Epithelial cell of esophagus (primary cell): ENCODE measurements at regions not wholly inside any gene's neighbourhood (a gene's known extent, or its start where the extent isn't known, plus 50 kb on each side); places are given as distances from the start of the nearest gene placed in this dataset.

Experiments used
- DNase-seq: peaks from one replicate; pipeline ENCODE4 v3.0.0; 2010; ENCODE audit warnings: low read depth
- H3K4me3 ChIP-seq: 2 replicates; pipeline ENCODE4 v1.5.1; 2011; ENCODE audit warnings: mild to moderate bottlenecking, low read length, control low read depth
- TF ChIP-seq, protein P1 (sequence below): IDR thresholded peaks from 2 replicates; pipeline ENCODE4 v1.5.1; 2011; ENCODE audit warnings: low read depth, mild to moderate bottlenecking, low read length, control low read depth, inconsistent platforms; ENCODE audit not compliant: insufficient read depth; ENCODE audit errors: missing control alignments

DNA sequence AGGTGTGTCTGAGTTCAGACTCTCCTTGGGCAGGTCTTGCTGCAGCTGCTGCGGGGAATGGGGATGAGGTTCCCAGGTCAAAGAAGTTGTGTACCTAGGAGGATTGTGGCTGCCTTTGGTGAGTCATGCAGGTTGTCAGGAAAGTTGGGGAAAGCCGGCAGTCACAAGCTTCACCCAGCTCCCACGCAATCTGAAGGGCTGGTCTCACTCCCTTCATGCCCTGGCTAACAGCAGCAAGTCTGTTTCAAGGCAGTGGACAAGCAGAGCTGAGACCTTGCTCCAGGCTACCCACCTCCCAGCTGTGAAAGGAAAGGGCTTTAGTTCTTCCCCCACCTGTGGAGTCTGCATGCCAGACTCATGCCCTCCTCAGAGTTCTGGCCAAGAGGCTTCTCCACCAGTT is 287.2 kb downstream of the DTHD1 start:
- TF ChIP-seq, protein P1, sequence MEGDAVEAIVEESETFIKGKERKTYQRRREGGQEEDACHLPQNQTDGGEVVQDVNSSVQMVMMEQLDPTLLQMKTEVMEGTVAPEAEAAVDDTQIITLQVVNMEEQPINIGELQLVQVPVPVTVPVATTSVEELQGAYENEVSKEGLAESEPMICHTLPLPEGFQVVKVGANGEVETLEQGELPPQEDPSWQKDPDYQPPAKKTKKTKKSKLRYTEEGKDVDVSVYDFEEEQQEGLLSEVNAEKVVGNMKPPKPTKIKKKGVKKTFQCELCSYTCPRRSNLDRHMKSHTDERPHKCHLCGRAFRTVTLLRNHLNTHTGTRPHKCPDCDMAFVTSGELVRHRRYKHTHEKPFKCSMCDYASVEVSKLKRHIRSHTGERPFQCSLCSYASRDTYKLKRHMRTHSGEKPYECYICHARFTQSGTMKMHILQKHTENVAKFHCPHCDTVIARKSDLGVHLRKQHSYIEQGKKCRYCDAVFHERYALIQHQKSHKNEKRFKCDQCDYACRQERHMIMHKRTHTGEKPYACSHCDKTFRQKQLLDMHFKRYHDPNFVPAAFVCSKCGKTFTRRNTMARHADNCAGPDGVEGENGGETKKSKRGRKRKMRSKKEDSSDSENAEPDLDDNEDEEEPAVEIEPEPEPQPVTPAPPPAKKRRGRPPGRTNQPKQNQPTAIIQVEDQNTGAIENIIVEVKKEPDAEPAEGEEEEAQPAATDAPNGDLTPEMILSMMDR = no peak
- no peak overlapping the region for H3K4me3 ChIP-seq
- DNase-seq = peak; percentile 21

DNA sequence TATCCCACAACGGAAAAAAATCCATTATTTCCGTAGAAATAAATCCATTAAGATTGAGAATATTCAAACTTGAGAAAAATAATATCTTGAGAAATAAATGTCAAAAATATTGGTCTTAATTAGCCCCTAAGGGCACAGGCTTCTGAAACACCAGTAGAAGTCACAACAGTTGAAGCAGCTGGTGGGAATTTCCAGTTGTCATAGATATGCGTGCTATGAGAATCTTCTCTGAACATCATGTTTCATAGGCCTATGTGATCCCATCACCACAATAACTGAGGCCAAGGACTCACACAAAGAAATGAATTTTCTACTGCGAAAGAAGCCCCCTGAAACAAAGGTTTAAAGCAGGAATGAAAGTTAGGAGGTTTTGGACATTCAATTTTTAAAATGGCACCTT is 292.0 kb downstream of the DTHD1 start:
- TF ChIP-seq, protein P1 = no peak
- no peak overlapping the region for H3K4me3 ChIP-seq
- no peak for DNase-seq

DNA sequence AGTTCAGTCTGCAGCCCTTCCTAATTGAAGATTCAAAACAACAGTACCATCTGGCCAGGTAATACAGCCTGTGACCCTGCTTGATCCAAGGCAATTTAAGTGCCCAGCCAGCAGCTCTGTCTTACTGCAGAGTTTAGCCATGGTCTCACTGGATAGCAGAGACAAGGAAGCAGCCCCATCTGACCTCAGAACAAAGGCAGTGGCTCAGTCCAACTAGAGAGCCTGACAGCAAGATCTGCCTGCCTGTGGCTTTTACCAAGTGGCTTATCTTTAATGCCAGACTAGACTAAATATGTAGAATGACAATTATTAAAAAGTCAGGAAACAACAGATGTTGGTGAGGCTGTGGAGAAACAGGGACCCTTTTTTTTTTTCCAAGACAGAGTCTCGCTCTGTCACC is 293.4 kb downstream of the DTHD1 start:
- DNase-seq = no peak
- TF ChIP-seq, protein P1 = no peak
- no peak overlapping the region for H3K4me3 ChIP-seq

DNA sequence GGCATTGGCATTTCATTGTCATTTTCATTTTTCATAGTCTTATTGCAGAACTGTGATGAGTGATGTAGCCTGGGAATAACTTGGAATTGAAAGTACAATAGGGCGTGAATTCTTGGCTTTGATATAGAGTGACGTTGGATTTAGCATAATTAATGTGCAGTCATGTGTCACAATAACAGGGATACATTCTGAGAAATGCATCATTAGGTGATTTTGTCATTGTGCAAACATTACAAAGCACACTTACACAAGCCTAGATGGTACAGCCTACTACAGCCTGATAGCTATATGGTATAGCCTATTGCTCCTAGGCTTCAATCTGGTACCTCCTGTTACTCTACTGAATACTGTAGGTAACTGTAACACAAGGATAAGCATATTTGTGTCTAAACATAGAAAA is 300.8 kb downstream of the DTHD1 start:
- H3K4me3 ChIP-seq = no peak overlapping the region
- peak; percentile 36 for DNase-seq
- TF ChIP-seq, protein P1 = no peak

DNA sequence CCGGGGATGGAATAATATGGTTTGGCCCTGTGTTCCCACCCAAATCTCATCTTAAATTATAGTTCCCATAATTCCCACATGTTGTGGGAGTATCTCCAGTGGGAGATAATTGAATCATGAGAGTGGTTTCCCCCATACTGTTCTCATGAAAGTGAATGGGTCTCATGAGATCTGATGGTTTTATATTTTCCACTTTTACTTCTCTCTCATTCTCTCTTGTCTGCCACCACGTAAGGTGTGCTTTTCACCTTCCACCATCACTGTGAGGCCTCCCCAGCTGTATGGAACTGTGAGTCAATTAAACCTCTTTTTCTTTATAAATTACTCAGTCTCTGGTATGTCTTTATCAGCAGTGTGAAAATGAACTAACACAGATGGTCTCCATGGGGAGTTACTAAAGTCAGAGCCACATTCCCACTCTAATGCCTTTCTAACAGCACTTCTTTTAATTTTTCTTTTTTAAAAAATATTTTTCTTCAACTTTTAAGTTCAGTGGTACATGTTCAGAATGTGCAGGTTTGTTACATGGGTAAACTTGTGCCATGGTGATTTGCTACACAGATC is 306.6 kb downstream of the DTHD1 start:
- DNase-seq = no peak
- TF ChIP-seq, protein P1 = no peak
- no peak overlapping the region for H3K4me3 ChIP-seq

DNA sequence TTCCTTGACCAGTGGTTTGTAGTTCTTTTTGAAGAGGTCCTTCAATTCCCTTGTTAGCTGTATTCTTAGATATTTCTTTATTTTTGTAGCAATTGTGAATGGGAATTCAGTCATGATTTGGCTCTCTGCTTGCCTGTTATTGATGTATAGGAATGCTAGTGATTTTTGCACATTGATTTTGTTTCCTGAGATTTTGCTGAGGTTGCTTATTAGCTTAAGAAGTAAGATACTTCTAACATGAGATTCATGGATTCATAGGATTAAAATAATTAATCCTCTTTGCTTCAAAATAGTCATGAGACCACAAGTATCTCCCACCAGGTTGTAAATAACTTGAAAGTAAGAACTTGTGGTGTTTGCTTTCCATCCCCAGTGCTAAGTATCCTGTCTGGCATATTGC is 308.9 kb downstream of the DTHD1 start:
- no peak overlapping the region for H3K4me3 ChIP-seq
- TF ChIP-seq, protein P1 = no peak
- no peak for DNase-seq

DNA sequence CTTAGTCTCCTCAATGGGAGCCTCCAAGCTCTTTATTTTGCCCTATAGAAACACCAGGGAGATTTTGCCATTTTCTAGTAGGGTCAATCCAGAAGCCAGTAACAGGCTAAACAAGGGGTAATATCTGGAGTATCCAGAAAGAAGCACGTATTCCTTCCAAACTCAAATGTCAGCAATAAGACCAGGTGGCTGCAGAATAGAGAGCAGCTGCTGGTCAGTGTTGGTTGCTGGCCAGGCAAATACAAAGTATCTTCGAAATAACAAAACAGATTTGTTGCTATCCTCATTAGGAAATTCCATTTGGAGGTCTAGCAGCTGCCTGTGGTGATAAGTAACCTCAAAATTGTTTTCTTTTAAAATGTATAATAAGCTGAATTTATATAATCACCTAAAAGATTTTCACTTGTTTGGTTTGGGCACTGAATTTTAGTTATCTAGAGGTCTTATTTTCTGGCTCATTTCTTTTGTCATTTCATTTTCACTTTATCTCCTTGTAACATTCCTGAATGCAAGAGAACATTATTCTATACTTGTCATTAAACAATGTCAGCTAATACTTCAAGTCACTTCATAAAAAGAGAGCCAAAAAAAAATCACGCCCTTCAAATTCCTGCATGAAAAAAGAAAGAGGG is 320.6 kb downstream of the DTHD1 start:
- TF ChIP-seq, protein P1 = no peak
- H3K4me3 ChIP-seq = no peak overlapping the region
- DNase-seq = no peak
